Activated T-cell treated with anti-CD3 and anti-CD28 coated beads for 4 hours (primary cell): ENCODE measurements at regions not wholly inside any gene's neighbourhood (a gene's known extent, or its start where the extent isn't known, plus 50 kb on each side); places are given as distances from the start of the nearest gene placed in this dataset.
"Not testable (repeated sequence)": the region's sequence is repeated elsewhere in the genome, so short reads cannot be mapped to it uniquely, and the experiment has no call there.

Source experiments
- DNase-seq: peaks from one replicate; pipeline ENCODE4 v3.0.0-alpha.2; 2020

- no peak for DNase-seq
These were observed 144.0 kb upstream of the GRK3 start for GRCh38 chr22:25420471-25420924.

GRCh38 chr22:25420925-25421904, 143.3 kb upstream of the GRK3 start:
- no peak for DNase-seq

GRCh38 chr22:25426530-25427308, 137.8 kb upstream of the GRK3 start:
- not testable (repeated sequence) for DNase-seq

- DNase-seq = not testable (repeated sequence)
These were observed 132.7 kb upstream of the GRK3 start for GRCh38 chr22:25431637-25432342.

- not testable (repeated sequence) for DNase-seq
These were observed 131.0 kb upstream of the GRK3 start for GRCh38 chr22:25433381-25433970.

GRCh38 chr22:25437414-25438160, 126.9 kb upstream of the GRK3 start:
- DNase-seq = no peak

GRCh38 chr22:25447067-25447685, 117.3 kb upstream of the GRK3 start:
- DNase-seq = no peak

GRCh38 chr22:25447686-25448434, 116.6 kb upstream of the GRK3 start:
- DNase-seq = peak; percentile 90

GRCh38 chr22:25448435-25449051, 115.9 kb upstream of the GRK3 start:
- no peak for DNase-seq

- DNase-seq = no peak
These were observed 114.6 kb upstream of the GRK3 start for GRCh38 chr22:25449781-25450317.

GRCh38 chr22:25451480-25452114, 112.9 kb upstream of the GRK3 start:
- DNase-seq = no peak

- DNase-seq = no peak
These were observed 112.3 kb upstream of the GRK3 start for GRCh38 chr22:25452116-25452700.

GRCh38 chr22:25453058-25453457, 111.4 kb upstream of the GRK3 start:
- no peak for DNase-seq

- no peak for DNase-seq
These were observed 110.9 kb upstream of the GRK3 start for GRCh38 chr22:25453557-25453956.

GRCh38 chr22:25456300-25457043, 108.0 kb upstream of the GRK3 start:
- DNase-seq = not testable (repeated sequence)

- DNase-seq = not testable (repeated sequence)
These were observed 105.8 kb upstream of the GRK3 start for GRCh38 chr22:25458631-25459030.

- not testable (repeated sequence) for DNase-seq
These were observed 103.8 kb upstream of the GRK3 start for GRCh38 chr22:25460682-25461081.

GRCh38 chr22:25461301-25461700, 103.2 kb upstream of the GRK3 start:
- DNase-seq = no peak
